Natural killer cell (primary cell): ENCODE measurements at regions not wholly inside any gene's neighbourhood (a gene's known extent, or its start where the extent isn't known, plus 50 kb on each side); places are given as distances from the start of the nearest gene placed in this dataset.

Source experiments
- ATAC-seq, 3 donors: fragments of 150-1000 bp in 2 of 3; fragments of 200-7000 bp in 1 of 3; cut with Tn5 transposase; 1 replicate in 1 of 3; 2 replicates in 2 of 3; pipeline ENCODE4 v1.10.0; 2021; ENCODE audit warnings: mild to moderate bottlenecking in 2 of 3, moderate library complexity in 2 of 3
- DNase-seq, 2 donors: peaks; one replicate each; pipeline versions ENCODE4 v3.0.0 to v3.0.0-alpha.2; 2013 to 2021; ENCODE audit warnings: mixed read lengths in 1 of 2
- H3K27ac ChIP-seq: one replicate; pipeline ENCODE4 v1.5.1; 2013; ENCODE audit warnings: mild to moderate bottlenecking, low read length
- H3K27me3 ChIP-seq: one replicate; pipeline ENCODE4 v1.6.1; 2013; ENCODE audit warnings: low read length; ENCODE audit not compliant: control insufficient read depth, insufficient read depth
- H3K36me3 ChIP-seq: one replicate; pipeline ENCODE4 v1.6.1; 2013; ENCODE audit warnings: low read length; ENCODE audit not compliant: control insufficient read depth, insufficient read depth
- H3K4me1 ChIP-seq: one replicate; pipeline ENCODE4 v1.6.1; 2013; ENCODE audit warnings: low read length; ENCODE audit not compliant: control insufficient read depth, insufficient read depth
- H3K4me3 ChIP-seq: one replicate; pipeline ENCODE4 v1.5.1; 2013; ENCODE audit warnings: low read length
- H3K9me3 ChIP-seq: one replicate; pipeline ENCODE4 v1.6.1; 2013; ENCODE audit warnings: low read length; ENCODE audit not compliant: control insufficient read depth, insufficient read depth
- H3K27ac Mint-ChIP-seq, 2 donors: one replicate each; pipeline ENCODE4 v1.8.0; 2022; ENCODE audit warnings: mild to moderate bottlenecking in 2 of 2, mixed read lengths in 2 of 2, moderate library complexity in 1 of 2
- H3K27me3 Mint-ChIP-seq, 2 donors: one replicate each; pipeline ENCODE4 v1.8.0; 2022; ENCODE audit warnings: low read depth in 2 of 2, mixed read lengths in 2 of 2
- H3K36me3 Mint-ChIP-seq: one replicate; pipeline ENCODE4 v1.8.0; 2022; ENCODE audit warnings: mixed read lengths
- H3K4me1 Mint-ChIP-seq, 2 donors: one replicate each; pipeline ENCODE4 v1.8.0; 2022; ENCODE audit warnings: mixed read lengths in 2 of 2
- H3K4me3 Mint-ChIP-seq: one replicate; pipeline ENCODE4 v1.8.0; 2022; ENCODE audit warnings: mild to moderate bottlenecking, moderate library complexity, mixed read lengths
- H3K9me3 Mint-ChIP-seq, 2 donors: one replicate each; pipeline ENCODE4 v1.8.0; 2022; ENCODE audit warnings: mixed read lengths in 2 of 2
- WGBS: methylation state at CpG from one replicate; pipeline ENCODE4 v1.1.7; 2013; ENCODE audit warnings: missing lambda C conversion rate; ENCODE audit not compliant: insufficient coverage; 5-methylcytosine and 5-hydroxymethylcytosine counted together
- intact Hi-C: fragments of 100-400 bp; cut with micrococcal nuclease; formaldehyde crosslinking; loops from one replicate; pipeline ENCODE4 v1.14.2; 2022
- TF ChIP-seq, protein P1 (sequence below): fragments of 200-600 bp; IDR thresholded peaks from one replicate; pipeline ENCODE4 v1.8.0; 2022; ENCODE audit warnings: antibody characterized with exemption

DNA sequence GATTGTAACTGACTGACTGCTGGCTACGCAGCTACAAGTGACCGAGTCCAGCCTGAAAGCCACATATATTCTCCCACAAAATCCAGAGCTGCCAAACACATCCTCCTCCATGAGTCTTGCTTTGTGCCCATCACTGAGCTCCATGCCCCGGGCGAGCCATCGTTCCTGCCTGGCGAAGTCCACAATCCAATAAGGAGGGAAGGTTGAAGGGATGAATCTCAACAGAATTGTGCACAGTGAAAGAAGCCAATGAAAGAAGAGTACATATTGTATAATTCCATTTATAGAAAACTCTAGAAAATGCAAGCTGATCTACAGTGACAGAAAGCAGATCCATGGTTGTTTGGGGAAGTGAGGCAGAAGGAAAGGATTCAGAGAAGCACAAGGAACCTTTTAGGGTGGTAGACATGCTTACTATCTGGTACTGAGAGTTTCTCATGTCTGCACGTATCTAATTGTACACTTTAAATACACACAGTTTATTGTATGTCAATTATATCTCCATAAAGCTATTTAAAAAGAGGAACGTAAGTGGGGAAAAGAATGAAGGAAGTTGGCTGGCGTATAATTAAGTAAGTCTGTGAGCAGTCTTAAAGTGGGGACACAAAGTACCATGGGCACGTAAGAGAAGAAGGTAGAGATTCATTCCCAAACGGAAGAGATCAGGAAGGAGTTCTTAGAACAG, 115.9 kb upstream of the JUN start:
- Histone ChIP-seq H3K4me1 (peaks cover 34% of the 10 kb centered on the region), H3K36me3 (no peaks in the 10 kb centered on the region), H3K27me3 (no peaks in the 10 kb centered on the region), H3K9me3 (no peaks in the 10 kb centered on the region), H3K4me3 (no peak overlapping the region), H3K27ac (no peak overlapping the region)
- DNase-seq (no peak), ATAC-seq (no peak)
- Mint-ChIP-seq H3K27me3 (no peaks in the 10 kb centered on the region), H3K9me3 (no peaks in the 10 kb centered on the region), H3K27ac (no peak overlapping the region), H3K4me1 (peaks cover 25 to 42% of the 10 kb centered on the region in 2 donors), H3K36me3 (no peaks in the 10 kb centered on the region), H3K4me3 (no peak overlapping the region)
- WGBS = 86% methylated on average over 9 of the region's 11 CpGs
- intact Hi-C loops = loop anchor here (5.0 to 10.0 kb wide), 4 partner anchors 42 to 398 kb away; partner anchors contain the start of gene FGGY
- TF ChIP-seq, protein P1, sequence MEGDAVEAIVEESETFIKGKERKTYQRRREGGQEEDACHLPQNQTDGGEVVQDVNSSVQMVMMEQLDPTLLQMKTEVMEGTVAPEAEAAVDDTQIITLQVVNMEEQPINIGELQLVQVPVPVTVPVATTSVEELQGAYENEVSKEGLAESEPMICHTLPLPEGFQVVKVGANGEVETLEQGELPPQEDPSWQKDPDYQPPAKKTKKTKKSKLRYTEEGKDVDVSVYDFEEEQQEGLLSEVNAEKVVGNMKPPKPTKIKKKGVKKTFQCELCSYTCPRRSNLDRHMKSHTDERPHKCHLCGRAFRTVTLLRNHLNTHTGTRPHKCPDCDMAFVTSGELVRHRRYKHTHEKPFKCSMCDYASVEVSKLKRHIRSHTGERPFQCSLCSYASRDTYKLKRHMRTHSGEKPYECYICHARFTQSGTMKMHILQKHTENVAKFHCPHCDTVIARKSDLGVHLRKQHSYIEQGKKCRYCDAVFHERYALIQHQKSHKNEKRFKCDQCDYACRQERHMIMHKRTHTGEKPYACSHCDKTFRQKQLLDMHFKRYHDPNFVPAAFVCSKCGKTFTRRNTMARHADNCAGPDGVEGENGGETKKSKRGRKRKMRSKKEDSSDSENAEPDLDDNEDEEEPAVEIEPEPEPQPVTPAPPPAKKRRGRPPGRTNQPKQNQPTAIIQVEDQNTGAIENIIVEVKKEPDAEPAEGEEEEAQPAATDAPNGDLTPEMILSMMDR = no peak

- H3K27me3 Mint-ChIP-seq = no peaks in the 10 kb centered on the region
- H3K36me3 Mint-ChIP-seq = no peaks in the 10 kb centered on the region
- H3K9me3 Mint-ChIP-seq = no peaks in the 10 kb centered on the region
- H3K4me1 ChIP-seq = peaks cover 27% of the 10 kb centered on the region
- TF ChIP-seq, protein P1 = no peak
- no peak for DNase-seq
- no peaks in the 10 kb centered on the region for H3K9me3 ChIP-seq
- intact Hi-C loops = loop anchor here (5.0 to 10.0 kb wide), 3 partner anchors 104 to 397 kb away; partner anchors contain the start of gene FGGY
- H3K4me1 Mint-ChIP-seq = peaks cover 22 to 40% of the 10 kb centered on the region in 2 donors
- no peaks in the 10 kb centered on the region for H3K36me3 ChIP-seq
- 95% methylated on average over 3 of the region's 3 CpGs for WGBS
- no peak overlapping the region for H3K4me3 ChIP-seq
- H3K4me3 Mint-ChIP-seq = no peak overlapping the region
- ATAC-seq = no peak
- no peak overlapping the region for H3K27ac ChIP-seq
- no peaks in the 10 kb centered on the region for H3K27me3 ChIP-seq
- H3K27ac Mint-ChIP-seq = no peak overlapping the region
These were observed 116.5 kb upstream of the JUN start for GRCh38 chr1:58900396-58900795.

DNA sequence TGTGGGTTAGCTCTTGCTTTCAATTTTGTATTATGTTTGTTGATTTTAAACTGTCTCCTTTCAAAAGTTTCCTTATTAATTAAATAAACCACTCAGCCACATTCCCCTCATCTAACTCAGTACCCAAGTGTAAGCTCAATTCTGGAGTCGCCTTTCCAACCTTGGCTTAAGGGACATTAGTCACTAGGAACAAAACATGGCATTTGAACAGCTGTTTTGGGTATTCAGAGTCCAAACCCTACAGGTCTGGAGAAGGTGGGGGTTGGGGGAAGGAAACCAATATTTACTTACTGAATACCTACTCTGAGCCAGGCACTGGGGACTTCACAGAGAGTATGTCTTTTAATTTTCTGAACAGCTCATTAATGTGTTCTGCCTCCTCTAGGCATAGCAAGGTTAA, 117.2 kb upstream of the JUN start:
- 100% methylated on average over 1 of the region's 1 CpG for WGBS
- intact Hi-C loops = loop anchor here (5.0 to 10.0 kb wide), 3 partner anchors 104 to 396 kb away; partner anchors contain the start of gene FGGY
- no peaks in the 10 kb centered on the region for H3K36me3 Mint-ChIP-seq
- no peak for DNase-seq
- H3K4me3 ChIP-seq = no peak overlapping the region
- H3K36me3 ChIP-seq = no peaks in the 10 kb centered on the region
- no peak overlapping the region for H3K27ac ChIP-seq
- H3K27me3 ChIP-seq = no peaks in the 10 kb centered on the region
- H3K4me1 ChIP-seq = peaks cover 21% of the 10 kb centered on the region
- no peaks in the 10 kb centered on the region for H3K9me3 ChIP-seq
- H3K27me3 Mint-ChIP-seq = no peaks in the 10 kb centered on the region
- TF ChIP-seq, protein P1 = no peak
- ATAC-seq = no peak
- peaks cover 16 to 34% of the 10 kb centered on the region in 2 donors for H3K4me1 Mint-ChIP-seq
- no peak overlapping the region for H3K27ac Mint-ChIP-seq
- no peaks in the 10 kb centered on the region for H3K9me3 Mint-ChIP-seq
- H3K4me3 Mint-ChIP-seq = no peak overlapping the region
